HEK293T (cell line): ENCODE measurements at regions not wholly inside any gene's neighbourhood (a gene's known extent, or its start where the extent isn't known, plus 50 kb on each side); places are given as distances from the start of the nearest gene placed in this dataset.

ENCODE experiments used
- ARNT ChIP-seq: fragments of 450-650 bp; IDR thresholded peaks from 2 replicates; pipeline ENCODE4 v1.6.1; 2017; ENCODE audit warnings: mild to moderate bottlenecking
- BHLHE40 ChIP-seq: fragments of 450-650 bp; IDR thresholded peaks from 2 replicates; pipeline ENCODE4 v1.6.1; 2016; ENCODE audit warnings: mild to moderate bottlenecking, moderate library complexity, borderline replicate concordance
- CTBP1 ChIP-seq: fragments of 450-650 bp; IDR thresholded peaks from 2 replicates; pipeline ENCODE4 v1.6.1; 2016; ENCODE audit warnings: borderline replicate concordance
- ELF4 ChIP-seq: fragments of 450-650 bp; IDR thresholded peaks from 2 replicates; pipeline ENCODE4 v1.6.1; 2017; ENCODE audit warnings: antibody characterized with exemption
- FOXA1 ChIP-seq: fragments of 450-650 bp; IDR thresholded peaks from 2 replicates; pipeline ENCODE4 v1.6.1; 2016; ENCODE audit warnings: mild to moderate bottlenecking
- FOXK2 ChIP-seq: fragments of 450-650 bp; IDR thresholded peaks from 2 replicates; pipeline ENCODE4 v1.6.1; 2016; ENCODE audit warnings: mild to moderate bottlenecking
- FOXM1 ChIP-seq: fragments of 450-650 bp; IDR thresholded peaks from 2 replicates; pipeline ENCODE4 v1.6.1; 2017; ENCODE audit warnings: mild to moderate bottlenecking, borderline replicate concordance
- HDGF ChIP-seq: fragments of 450-650 bp; IDR thresholded peaks from 2 replicates; pipeline ENCODE4 v1.6.1; 2017; ENCODE audit warnings: antibody characterized with exemption, borderline replicate concordance
- LEF1 ChIP-seq: fragments of 450-650 bp; IDR thresholded peaks from 2 replicates; pipeline ENCODE4 v1.6.1; 2017; ENCODE audit warnings: mild to moderate bottlenecking, borderline replicate concordance
- NFRKB ChIP-seq: fragments of 450-650 bp; IDR thresholded peaks from 2 replicates; pipeline ENCODE4 v1.6.1; 2016; ENCODE audit warnings: mild to moderate bottlenecking, moderate library complexity
- SP1 ChIP-seq: fragments of 450-650 bp; IDR thresholded peaks from 2 replicates; pipeline ENCODE4 v1.6.1; 2017
- SUZ12 ChIP-seq: fragments of 450-650 bp; IDR thresholded peaks from 2 replicates; pipeline ENCODE4 v1.6.1; 2016; ENCODE audit warnings: mild to moderate bottlenecking
- TARDBP ChIP-seq: fragments of 450-650 bp; IDR thresholded peaks from 2 replicates; pipeline ENCODE4 v1.6.1; 2016

GRCh38 chr5:165624166-165624946 is 2118.9 kb downstream of the MAT2B start:
- TF ChIP-seq ARNT: no peak
- no peak for TF ChIP-seq FOXK2
- TF ChIP-seq FOXM1: no peak
- TF ChIP-seq CTBP1: no peak
- no peak for TF ChIP-seq SP1
- TF ChIP-seq LEF1: no peak
- TF ChIP-seq NFRKB: no peak
- no peak for TF ChIP-seq TARDBP
- TF ChIP-seq HDGF: no peak
- no peak for TF ChIP-seq FOXA1
- TF ChIP-seq BHLHE40: no peak
- no peak for TF ChIP-seq ELF4
- no peak for TF ChIP-seq SUZ12
